22Rv1 (cell line): ENCODE measurements at regions not wholly inside any gene's neighbourhood (a gene's known extent, or its start where the extent isn't known, plus 50 kb on each side); places are given as distances from the start of the nearest gene placed in this dataset.
"Not testable (repeated sequence)": the region's sequence is repeated elsewhere in the genome, so short reads cannot be mapped to it uniquely, and the experiment has no call there.

Source experiments
- ZFX ChIP-seq: fragments of 450-650 bp; IDR thresholded peaks from 2 replicates; pipeline ENCODE4 v1.6.1; 2017; ENCODE audit warnings: antibody characterized with exemption, borderline replicate concordance
- TF ChIP-seq, protein P1 (sequence below): fragments of 450-650 bp; IDR thresholded peaks from 2 replicates; pipeline ENCODE4 v1.5.1; 2017; ENCODE audit warnings: mild to moderate bottlenecking

DNA sequence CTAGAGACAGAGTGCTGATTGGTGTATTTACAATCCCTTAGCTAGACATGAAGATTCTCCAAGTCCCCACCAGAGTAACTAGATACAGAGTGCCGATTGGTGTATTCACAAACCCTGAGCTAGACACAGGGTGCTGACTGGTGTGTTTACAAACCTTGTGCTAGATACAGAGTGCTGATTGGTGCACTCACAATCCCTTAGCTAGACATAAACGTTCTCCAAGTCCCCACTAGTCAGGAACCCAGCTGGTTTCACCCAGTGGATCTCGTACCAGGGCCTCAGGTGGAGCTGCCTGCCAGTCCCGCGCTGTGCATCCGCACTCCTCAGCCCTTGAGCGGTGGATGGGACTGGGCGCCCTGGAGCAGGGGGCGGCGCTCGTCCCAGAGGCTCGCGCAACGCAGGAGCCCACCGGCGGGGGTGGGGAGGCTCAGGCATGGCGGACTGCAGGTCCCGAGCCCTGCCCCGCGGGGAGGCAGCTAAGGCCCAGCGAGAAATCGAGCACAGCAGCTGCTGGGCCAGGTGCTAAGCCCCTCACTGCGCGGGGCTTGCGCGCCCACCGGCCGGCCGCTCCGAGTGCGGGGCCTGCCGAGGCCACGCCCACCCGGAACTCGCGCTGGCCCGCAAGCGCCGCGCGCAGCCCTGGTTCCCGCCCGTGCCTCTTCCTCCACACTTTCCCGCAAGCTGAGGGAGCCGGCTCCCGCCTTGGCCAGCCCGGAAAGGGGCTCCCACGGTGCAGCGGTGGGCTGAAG lies 204.0 kb upstream of the SLITRK1 start:
- TF ChIP-seq, protein P1, sequence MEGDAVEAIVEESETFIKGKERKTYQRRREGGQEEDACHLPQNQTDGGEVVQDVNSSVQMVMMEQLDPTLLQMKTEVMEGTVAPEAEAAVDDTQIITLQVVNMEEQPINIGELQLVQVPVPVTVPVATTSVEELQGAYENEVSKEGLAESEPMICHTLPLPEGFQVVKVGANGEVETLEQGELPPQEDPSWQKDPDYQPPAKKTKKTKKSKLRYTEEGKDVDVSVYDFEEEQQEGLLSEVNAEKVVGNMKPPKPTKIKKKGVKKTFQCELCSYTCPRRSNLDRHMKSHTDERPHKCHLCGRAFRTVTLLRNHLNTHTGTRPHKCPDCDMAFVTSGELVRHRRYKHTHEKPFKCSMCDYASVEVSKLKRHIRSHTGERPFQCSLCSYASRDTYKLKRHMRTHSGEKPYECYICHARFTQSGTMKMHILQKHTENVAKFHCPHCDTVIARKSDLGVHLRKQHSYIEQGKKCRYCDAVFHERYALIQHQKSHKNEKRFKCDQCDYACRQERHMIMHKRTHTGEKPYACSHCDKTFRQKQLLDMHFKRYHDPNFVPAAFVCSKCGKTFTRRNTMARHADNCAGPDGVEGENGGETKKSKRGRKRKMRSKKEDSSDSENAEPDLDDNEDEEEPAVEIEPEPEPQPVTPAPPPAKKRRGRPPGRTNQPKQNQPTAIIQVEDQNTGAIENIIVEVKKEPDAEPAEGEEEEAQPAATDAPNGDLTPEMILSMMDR = not testable (repeated sequence)
- not testable (repeated sequence) for TF ChIP-seq ZFX
